NCI-H526 (cell line): ENCODE measurements at regions not wholly inside any gene's neighbourhood (a gene's known extent, or its start where the extent isn't known, plus 50 kb on each side); places are given as distances from the start of the nearest gene placed in this dataset.

Experiments
- DNase-seq, 2 experiments: peaks; one replicate each; lab custom pipeline; 2025; lab: John Stamatoyannopoulos, UW

- no peak for DNase-seq
Observed at GRCh38 chr6:148244217-148244935, 98.3 kb upstream of the SASH1 start.

- DNase-seq = peak in 1 of 2 experiments; percentile 8
Observed at GRCh38 chr6:148247386-148248063, 95.1 kb upstream of the SASH1 start.

- DNase-seq = no peak
Observed at GRCh38 chr6:148249160-148249559, 93.5 kb upstream of the SASH1 start.

GRCh38 chr6:148249679-148250375 lies 92.8 kb upstream of the SASH1 start:
- DNase-seq = no peak

GRCh38 chr6:148250975-148251685 lies 91.5 kb upstream of the SASH1 start:
- peak; percentile 21 to 59 for DNase-seq

- DNase-seq = no peak
Observed at GRCh38 chr6:148251891-148252290, 90.7 kb upstream of the SASH1 start.

GRCh38 chr6:148257810-148258209 lies 84.8 kb upstream of the SASH1 start:
- no peak for DNase-seq

- no peak for DNase-seq
Observed at GRCh38 chr6:148258868-148259267, 83.8 kb upstream of the SASH1 start.

GRCh38 chr6:148261470-148261869 lies 81.2 kb upstream of the SASH1 start:
- no peak for DNase-seq

GRCh38 chr6:148263010-148263409 lies 79.6 kb upstream of the SASH1 start:
- no peak for DNase-seq

GRCh38 chr6:148263961-148264360 lies 78.7 kb upstream of the SASH1 start:
- DNase-seq = no peak

GRCh38 chr6:148265054-148265453 lies 77.6 kb upstream of the SASH1 start:
- no peak for DNase-seq

GRCh38 chr6:148269386-148269785 lies 73.3 kb upstream of the SASH1 start:
- no peak for DNase-seq

- DNase-seq = no peak
Observed at GRCh38 chr6:148271711-148272439, 70.8 kb upstream of the SASH1 start.

GRCh38 chr6:148272597-148272996 lies 70.0 kb upstream of the SASH1 start:
- DNase-seq = no peak

GRCh38 chr6:148273962-148274752 lies 68.5 kb upstream of the SASH1 start:
- DNase-seq = no peak

- DNase-seq = no peak
Observed at GRCh38 chr6:148274809-148275208, 67.8 kb upstream of the SASH1 start.

GRCh38 chr6:148285205-148285604 lies 57.4 kb upstream of the SASH1 start:
- DNase-seq = no peak

GRCh38 chr6:148286563-148286962 lies 56.1 kb upstream of the SASH1 start:
- DNase-seq = no peak

GRCh38 chr6:148287623-148288333 lies 54.9 kb upstream of the SASH1 start:
- no peak for DNase-seq
